PC-9 (cell line): ENCODE measurements at regions not wholly inside any gene's neighbourhood (a gene's known extent, or its start where the extent isn't known, plus 50 kb on each side); places are given as distances from the start of the nearest gene placed in this dataset.

ENCODE experiments used
- CTCF ChIP-seq: fragments of 200-600 bp; sonication (generic); conservative IDR thresholded peaks from 2 replicates; pipeline ENCODE4 v1.6.1; 2017; ENCODE audit warnings: mixed run types, antibody characterized with exemption, mild to moderate bottlenecking, moderate library complexity
- EZH2 ChIP-seq: fragments of 200-600 bp; sonication (generic); IDR thresholded peaks from 2 replicates; pipeline ENCODE4 v1.8.0; 2017; ENCODE audit warnings: antibody characterized with exemption, low read depth

GRCh38 chr12:87651670-87652425 lies 377.4 kb downstream of the C12orf50 start:
- no peak for TF ChIP-seq CTCF
- no peak for TF ChIP-seq EZH2
